ENCODE measurements at regions not wholly inside any gene's neighbourhood (a gene's known extent, or its start where the extent isn't known, plus 50 kb on each side); places are given as distances from the start of the nearest gene placed in this dataset.

DNA sequence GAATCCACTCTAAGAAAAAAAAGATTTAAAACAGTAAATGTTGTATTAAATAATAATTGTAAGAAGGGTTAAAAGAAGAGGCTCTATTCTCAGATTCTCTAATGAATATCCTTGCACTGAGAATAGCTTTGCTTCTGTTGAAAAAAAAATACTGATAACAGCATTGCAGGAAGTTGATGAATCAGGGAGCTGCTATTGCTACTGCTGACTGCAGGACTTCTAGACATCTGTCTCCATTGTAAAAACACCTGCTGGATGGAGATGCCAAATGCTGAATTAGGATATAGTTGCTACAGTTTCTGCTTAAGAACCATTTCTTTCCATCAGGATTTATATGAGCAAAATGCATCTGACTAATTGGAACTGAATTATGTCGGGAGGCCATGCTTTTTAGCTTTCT, 50.3 kb upstream of the ANP32D start:
- no peaks in the 10 kb centered on the region for H4K20me1 ChIP-seq (ENCODE audit: insufficient read depth, low read length)
- Mint-ChIP-seq H3K9me3 (ENCODE audit: unreplicated experiment) (no peaks in the 10 kb centered on the region), H3K4me3 (ENCODE audit: unreplicated experiment) (no peak overlapping the region), H3K4me1 (ENCODE audit: low read depth, unreplicated experiment) (peaks cover 5% of the 10 kb centered on the region), H3K27me3 (ENCODE audit: low read depth, unreplicated experiment) (peaks cover 5% of the 10 kb centered on the region), H3K27ac (ENCODE audit: unreplicated experiment) (no peak overlapping the region), H3K36me3 (ENCODE audit: low read depth, unreplicated experiment) (no peaks in the 10 kb centered on the region)
- no peak overlapping the region for H3K4me2 ChIP-seq (ENCODE audit: low read length)
- no peak overlapping the region for H3K27ac ChIP-seq (ENCODE audit: low read depth, low read length)
- no peaks in the 10 kb centered on the region for H3K79me2 ChIP-seq (ENCODE audit: insufficient read depth, low read length)
- DNase-seq (ENCODE audit: low read depth) (peak; percentile 3), FAIRE-seq (no peak)
- H3K4me3 ChIP-seq (ENCODE audit: insufficient read depth, low read depth, low read length): no peak overlapping the region
- H3K9ac ChIP-seq (ENCODE audit: low read length): no peak overlapping the region
- H2AFZ ChIP-seq (ENCODE audit: low read depth, low read length): no peak overlapping the region
- no peaks in the 10 kb centered on the region for H3K36me3 ChIP-seq (ENCODE audit: insufficient read depth, low read length)
- no peaks in the 10 kb centered on the region for H3K9me3 ChIP-seq (ENCODE audit: insufficient read depth, low read depth, low read length)
- TF ChIP-seq, protein P1, sequence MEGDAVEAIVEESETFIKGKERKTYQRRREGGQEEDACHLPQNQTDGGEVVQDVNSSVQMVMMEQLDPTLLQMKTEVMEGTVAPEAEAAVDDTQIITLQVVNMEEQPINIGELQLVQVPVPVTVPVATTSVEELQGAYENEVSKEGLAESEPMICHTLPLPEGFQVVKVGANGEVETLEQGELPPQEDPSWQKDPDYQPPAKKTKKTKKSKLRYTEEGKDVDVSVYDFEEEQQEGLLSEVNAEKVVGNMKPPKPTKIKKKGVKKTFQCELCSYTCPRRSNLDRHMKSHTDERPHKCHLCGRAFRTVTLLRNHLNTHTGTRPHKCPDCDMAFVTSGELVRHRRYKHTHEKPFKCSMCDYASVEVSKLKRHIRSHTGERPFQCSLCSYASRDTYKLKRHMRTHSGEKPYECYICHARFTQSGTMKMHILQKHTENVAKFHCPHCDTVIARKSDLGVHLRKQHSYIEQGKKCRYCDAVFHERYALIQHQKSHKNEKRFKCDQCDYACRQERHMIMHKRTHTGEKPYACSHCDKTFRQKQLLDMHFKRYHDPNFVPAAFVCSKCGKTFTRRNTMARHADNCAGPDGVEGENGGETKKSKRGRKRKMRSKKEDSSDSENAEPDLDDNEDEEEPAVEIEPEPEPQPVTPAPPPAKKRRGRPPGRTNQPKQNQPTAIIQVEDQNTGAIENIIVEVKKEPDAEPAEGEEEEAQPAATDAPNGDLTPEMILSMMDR (IDR thresholded peaks at IDR 0.05; ENCODE audit: insufficient read depth, low read depth, low read length): no peak
- no peak for TF ChIP-seq EZH2 (IDR thresholded peaks at IDR 0.05; ENCODE audit: insufficient read depth, low read length)
- no peaks in the 10 kb centered on the region for H3K27me3 ChIP-seq (ENCODE audit: insufficient read depth, low read length)
- no peaks in the 10 kb centered on the region for H3K4me1 ChIP-seq (ENCODE audit: insufficient read depth, low read length)
